Mesenchymal stem cell (in vitro differentiated cells and primary cell): ENCODE measurements at regions not wholly inside any gene's neighbourhood (a gene's known extent, or its start where the extent isn't known, plus 50 kb on each side); places are given as distances from the start of the nearest gene placed in this dataset.

ENCODE experiments used
- DNase-seq: peaks from one replicate; pipeline ENCODE4 v3.0.0-alpha.2; 2013
- H2AFZ ChIP-seq: one replicate; pipeline ENCODE4 v1.6.1; 2013; ENCODE audit warnings: low read depth, mild to moderate bottlenecking, control low read depth, inconsistent platforms, low read length, moderate library complexity
- H2AK5ac ChIP-seq: 2 replicates; pipeline ENCODE4 v1.6.1; 2013; ENCODE audit warnings: low read length, moderate library complexity, mild to moderate bottlenecking, inconsistent platforms; ENCODE audit not compliant: severe bottlenecking
- H2BK120ac ChIP-seq: one replicate; pipeline ENCODE4 v1.6.1; 2013; ENCODE audit warnings: low read depth, mild to moderate bottlenecking, inconsistent platforms, low read length, moderate library complexity
- H2BK12ac ChIP-seq, 2 experiments: one replicate each; pipeline ENCODE4 v1.6.1; 2013; ENCODE audit warnings: inconsistent platforms in 2 of 2, low read length in 2 of 2, mild to moderate bottlenecking in 2 of 2, moderate library complexity in 2 of 2, control low read depth in 1 of 2
- H2BK15ac ChIP-seq: one replicate; pipeline ENCODE4 v1.6.1; 2013; ENCODE audit warnings: mild to moderate bottlenecking, low read depth, inconsistent platforms; ENCODE audit not compliant: poor library complexity, severe bottlenecking
- H2BK5ac ChIP-seq: 2 replicates; pipeline ENCODE4 v1.6.1; 2013; ENCODE audit warnings: low read depth, mild to moderate bottlenecking, low read length, control low read depth, inconsistent platforms; ENCODE audit not compliant: poor library complexity, severe bottlenecking
- H3K14ac ChIP-seq, 2 experiments: one replicate each; pipeline ENCODE4 v1.6.1; 2013; ENCODE audit warnings: inconsistent platforms in 2 of 2, low read length in 2 of 2, control low read depth in 1 of 2, mild to moderate bottlenecking in 1 of 2, moderate library complexity in 1 of 2
- H3K18ac ChIP-seq, 2 experiments: one replicate each; pipeline ENCODE4 v1.6.1; 2013; ENCODE audit warnings: inconsistent platforms in 2 of 2, low read length in 2 of 2, control low read depth in 1 of 2, low read depth in 1 of 2, mild to moderate bottlenecking in 1 of 2
- H3K23ac ChIP-seq, 2 experiments: one replicate each; pipeline ENCODE4 v1.6.1; 2013; ENCODE audit warnings: inconsistent platforms in 2 of 2, low read length in 2 of 2, mild to moderate bottlenecking in 2 of 2, moderate library complexity in 2 of 2, control low read depth in 1 of 2
- H3K27ac ChIP-seq: 2 replicates; pipeline ENCODE4 v1.5.1; 2013; ENCODE audit warnings: mild to moderate bottlenecking, moderate library complexity, low read length, control low read depth, inconsistent platforms; ENCODE audit not compliant: poor library complexity, severe bottlenecking
- H3K27me3 ChIP-seq, 2 experiments: 2 replicates each; pipeline versions ENCODE4 v1.6.1 to v1.7.0; 2013; ENCODE audit warnings: low read length in 2 of 2, mild to moderate bottlenecking in 2 of 2, moderate library complexity in 2 of 2, control low read depth in 1 of 2, inconsistent platforms in 1 of 2; ENCODE audit not compliant: control insufficient read depth in 1 of 2, insufficient read depth in 1 of 2
- H3K36me3 ChIP-seq, 2 experiments: 2 replicates each; pipeline versions ENCODE4 v1.6.1 to v1.7.0; 2013; ENCODE audit warnings: low read length in 2 of 2, control low read depth in 1 of 2, inconsistent platforms in 1 of 2, low read depth in 1 of 2, mild to moderate bottlenecking in 1 of 2; ENCODE audit not compliant: insufficient read depth in 2 of 2, control insufficient read depth in 1 of 2
- H3K4ac ChIP-seq, 2 experiments: one replicate each; pipeline ENCODE4 v1.6.1; 2013; ENCODE audit warnings: inconsistent platforms in 2 of 2, low read length in 2 of 2, mild to moderate bottlenecking in 2 of 2, moderate library complexity in 2 of 2, control low read depth in 1 of 2, low read depth in 1 of 2
- H3K4me1 ChIP-seq: 2 replicates; pipeline ENCODE4 v1.6.1; 2013; ENCODE audit warnings: low read depth, low read length, control low read depth; ENCODE audit not compliant: control insufficient read depth, insufficient read depth
- H3K4me2 ChIP-seq: 2 replicates; pipeline ENCODE4 v1.6.1; 2013; ENCODE audit warnings: low read length, mild to moderate bottlenecking, inconsistent platforms; ENCODE audit not compliant: poor library complexity, severe bottlenecking
- H3K4me3 ChIP-seq, 2 experiments: 2 replicates each; pipeline versions ENCODE4 v1.5.1 to v1.7.0; 2013; ENCODE audit warnings: low read length in 2 of 2, mild to moderate bottlenecking in 2 of 2, control low read depth in 1 of 2, low read depth in 1 of 2; ENCODE audit not compliant: insufficient read depth in 1 of 2
- H3K79me1 ChIP-seq: replicated peaks from 2 replicates; pipeline ENCODE4 v1.6.1; 2013; ENCODE audit warnings: mild to moderate bottlenecking, control low read depth, low read length, inconsistent platforms; ENCODE audit not compliant: poor library complexity, severe bottlenecking
- H3K9ac ChIP-seq: 2 replicates; pipeline ENCODE4 v1.7.0; 2013; ENCODE audit warnings: mild to moderate bottlenecking, low read length, moderate library complexity
- H3K9me3 ChIP-seq: 2 replicates; pipeline ENCODE4 v1.7.0; 2013; ENCODE audit warnings: mild to moderate bottlenecking, low read length; ENCODE audit not compliant: control insufficient read depth
- H4K8ac ChIP-seq: one replicate; pipeline ENCODE4 v1.6.1; 2013; ENCODE audit warnings: inconsistent platforms, mild to moderate bottlenecking, low read length, moderate library complexity
- H4K91ac ChIP-seq: one replicate; pipeline ENCODE4 v1.6.1; 2013; ENCODE audit warnings: mild to moderate bottlenecking, low read length, inconsistent platforms
- WGBS: methylation state at CpG from one replicate; pipeline ENCODE4 v1.1.7; 2013; ENCODE audit warnings: mixed read lengths; 5-methylcytosine and 5-hydroxymethylcytosine counted together

GRCh38 chr2:236934166-236934565, 151.5 kb upstream of the COPS8 start:
- Histone ChIP-seq H4K91ac (no peak overlapping the region), H2BK120ac (no peak overlapping the region), H3K36me3 (no peaks in the 10 kb centered on the region), H3K79me1 (no peaks in the 10 kb centered on the region), H3K18ac (no peak overlapping the region), H3K27ac (no peak overlapping the region), H3K9ac (no peak overlapping the region), H3K4me3 (no peak overlapping the region), H3K4me2 (no peak overlapping the region), H3K23ac (no peak overlapping the region), H2AFZ (no peak overlapping the region), H3K27me3 (peaks cover 24 to 29% of the 10 kb centered on the region in 2 experiments), H3K4ac (no peak overlapping the region), H2BK12ac (no peak overlapping the region), H2BK15ac (no peak overlapping the region), H3K14ac (no peak overlapping the region), H3K4me1 (no peaks in the 10 kb centered on the region), H2AK5ac (no peak overlapping the region), H3K9me3 (no peaks in the 10 kb centered on the region), H2BK5ac (no peak overlapping the region), H4K8ac (no peak overlapping the region)
- WGBS: 85% methylated on average over 5 of the region's 6 CpGs
- no peak for DNase-seq

GRCh38 chr2:236934656-236935055, 151.0 kb upstream of the COPS8 start:
- Histone ChIP-seq H3K4me3 (no peak overlapping the region), H2BK12ac (peak overlapping the region in 1 of 2 experiments; percentile 6), H3K9me3 (no peaks in the 10 kb centered on the region), H3K23ac (no peak overlapping the region), H3K36me3 (no peaks in the 10 kb centered on the region), H3K18ac (no peak overlapping the region), H2AK5ac (no peak overlapping the region), H3K27ac (no peak overlapping the region), H3K9ac (no peak overlapping the region), H2AFZ (no peak overlapping the region), H3K27me3 (peaks cover 24 to 29% of the 10 kb centered on the region in 2 experiments), H3K4ac (no peak overlapping the region), H2BK120ac (no peak overlapping the region), H4K8ac (no peak overlapping the region), H4K91ac (no peak overlapping the region), H3K4me2 (no peak overlapping the region), H2BK15ac (no peak overlapping the region), H3K14ac (no peak overlapping the region), H2BK5ac (no peak overlapping the region), H3K79me1 (no peaks in the 10 kb centered on the region), H3K4me1 (no peaks in the 10 kb centered on the region)
- no CpG with 5 or more reads among the region's 3 CpGs for WGBS
- DNase-seq: no peak

DNA sequence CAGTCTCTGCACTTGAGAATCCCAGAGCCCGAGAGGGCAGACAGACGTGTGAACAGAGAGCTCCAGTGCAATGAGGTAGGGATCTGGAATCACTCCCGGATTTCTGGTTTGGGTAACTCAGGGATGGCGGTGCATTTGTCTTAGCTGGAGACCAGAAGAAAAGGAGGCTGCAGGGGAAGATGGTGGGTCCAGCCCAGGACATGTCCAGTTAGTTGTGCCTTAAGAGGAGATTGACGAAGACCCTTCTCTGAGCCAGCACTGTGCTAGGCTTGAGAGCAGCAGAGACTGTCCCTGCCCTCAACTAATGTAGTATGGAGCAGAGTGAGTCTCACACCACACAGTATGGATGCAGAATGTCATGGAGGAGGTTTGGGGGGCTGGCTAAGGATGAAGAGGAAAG, 150.6 kb upstream of the COPS8 start:
- Histone ChIP-seq H2BK12ac (peak overlapping the region; percentile 57 to 64), H3K27ac (no peak overlapping the region), H4K8ac (peak overlapping the region; percentile 39), H3K79me1 (no peaks in the 10 kb centered on the region), H3K23ac (no peak overlapping the region), H2BK120ac (no peak overlapping the region), H2BK5ac (no peak overlapping the region), H3K27me3 (peaks cover 24 to 29% of the 10 kb centered on the region in 2 experiments), H2BK15ac (no peak overlapping the region), H3K4me3 (no peak overlapping the region), H3K18ac (no peak overlapping the region), H2AFZ (no peak overlapping the region), H4K91ac (peak overlapping the region; percentile 81), H3K14ac (no peak overlapping the region), H3K4ac (no peak overlapping the region), H3K4me1 (no peaks in the 10 kb centered on the region), H2AK5ac (no peak overlapping the region), H3K4me2 (no peak overlapping the region), H3K36me3 (no peaks in the 10 kb centered on the region), H3K9ac (no peak overlapping the region), H3K9me3 (no peaks in the 10 kb centered on the region)
- WGBS: 91% methylated on average over 5 of the region's 5 CpGs
- no peak for DNase-seq

GRCh38 chr2:236935631-236936445, 149.9 kb upstream of the COPS8 start:
- DNase-seq: no peak
- Histone ChIP-seq H2BK15ac (no peak overlapping the region), H3K27me3 (peaks cover 24 to 33% of the 10 kb centered on the region in 2 experiments), H2BK5ac (no peak overlapping the region), H3K79me1 (no peaks in the 10 kb centered on the region), H3K4me2 (no peak overlapping the region), H3K4me3 (no peak overlapping the region), H3K36me3 (no peaks in the 10 kb centered on the region), H2AK5ac (no peak overlapping the region), H3K23ac (no peak overlapping the region), H3K9me3 (no peaks in the 10 kb centered on the region), H3K9ac (no peak overlapping the region), H3K4me1 (no peaks in the 10 kb centered on the region), H3K4ac (no peak overlapping the region), H2AFZ (no peak overlapping the region), H4K8ac (no peak overlapping the region), H3K27ac (no peak overlapping the region), H3K18ac (peak overlapping the region in 1 of 2 experiments; percentile 44), H4K91ac (no peak overlapping the region), H2BK120ac (no peak overlapping the region), H2BK12ac (peak overlapping the region in 1 of 2 experiments; percentile 47), H3K14ac (no peak overlapping the region)
- WGBS: 95% methylated on average over 10 of the region's 10 CpGs
